Fibroblast of mammary gland (primary cell): ENCODE measurements at regions not wholly inside any gene's neighbourhood (a gene's known extent, or its start where the extent isn't known, plus 50 kb on each side); places are given as distances from the start of the nearest gene placed in this dataset.
A peak's percentile ranks its signal among the peaks of the same experiment; 100 is the strongest.
"Not testable (repeated sequence)": the region's sequence is repeated elsewhere in the genome, so short reads cannot be mapped to it uniquely, and the experiment has no call there.

Experiments
- DNase-seq: peaks from one replicate; pipeline ENCODE4 v3.0.0-alpha.2; 2010; ENCODE audit warnings: low read depth
- H3K4me3 ChIP-seq: 2 replicates; pipeline ENCODE4 v1.5.1; 2011; ENCODE audit warnings: low read depth, mild to moderate bottlenecking, low read length, moderate library complexity; ENCODE audit not compliant: control insufficient read depth
- TF ChIP-seq, protein P1 (sequence below): conservative IDR thresholded peaks from 2 replicates; pipeline ENCODE4 v1.5.1; 2011; ENCODE audit warnings: low read depth, low read length, inconsistent platforms; ENCODE audit not compliant: control insufficient read depth, insufficient read depth

GRCh38 chr2:40028792-40029488 lies 249.9 kb upstream of the THUMPD2 start:
- TF ChIP-seq, protein P1, sequence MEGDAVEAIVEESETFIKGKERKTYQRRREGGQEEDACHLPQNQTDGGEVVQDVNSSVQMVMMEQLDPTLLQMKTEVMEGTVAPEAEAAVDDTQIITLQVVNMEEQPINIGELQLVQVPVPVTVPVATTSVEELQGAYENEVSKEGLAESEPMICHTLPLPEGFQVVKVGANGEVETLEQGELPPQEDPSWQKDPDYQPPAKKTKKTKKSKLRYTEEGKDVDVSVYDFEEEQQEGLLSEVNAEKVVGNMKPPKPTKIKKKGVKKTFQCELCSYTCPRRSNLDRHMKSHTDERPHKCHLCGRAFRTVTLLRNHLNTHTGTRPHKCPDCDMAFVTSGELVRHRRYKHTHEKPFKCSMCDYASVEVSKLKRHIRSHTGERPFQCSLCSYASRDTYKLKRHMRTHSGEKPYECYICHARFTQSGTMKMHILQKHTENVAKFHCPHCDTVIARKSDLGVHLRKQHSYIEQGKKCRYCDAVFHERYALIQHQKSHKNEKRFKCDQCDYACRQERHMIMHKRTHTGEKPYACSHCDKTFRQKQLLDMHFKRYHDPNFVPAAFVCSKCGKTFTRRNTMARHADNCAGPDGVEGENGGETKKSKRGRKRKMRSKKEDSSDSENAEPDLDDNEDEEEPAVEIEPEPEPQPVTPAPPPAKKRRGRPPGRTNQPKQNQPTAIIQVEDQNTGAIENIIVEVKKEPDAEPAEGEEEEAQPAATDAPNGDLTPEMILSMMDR, result no peak
- DNase-seq, result no peak
- no peak overlapping the region for H3K4me3 ChIP-seq

GRCh38 chr2:40027968-40028367 lies 248.9 kb upstream of the THUMPD2 start:
- peak; percentile 86 for DNase-seq
- TF ChIP-seq, protein P1, result no peak
- H3K4me3 ChIP-seq, result no peak overlapping the region

GRCh38 chr2:40025276-40025675 lies 246.2 kb upstream of the THUMPD2 start:
- not testable (repeated sequence) for H3K4me3 ChIP-seq, DNase-seq

- no peak for DNase-seq
- TF ChIP-seq, protein P1, result no peak
- H3K4me3 ChIP-seq, result no peak overlapping the region
Measured at GRCh38 chr2:40020997-40021396, 241.9 kb upstream of the THUMPD2 start.

- TF ChIP-seq, protein P1, result no peak
- peak; percentile 49 for DNase-seq
Measured at GRCh38 chr2:40016151-40016885, 237.3 kb upstream of the THUMPD2 start.

GRCh38 chr2:40013962-40014361 lies 234.9 kb upstream of the THUMPD2 start:
- DNase-seq, H3K4me3 ChIP-seq: not testable (repeated sequence)

More at GRCh38 chr2:40016151-40016885, 237.3 kb upstream of the THUMPD2 start:
- H3K4me3 ChIP-seq, result no peak overlapping the region

- no peak overlapping the region for H3K4me3 ChIP-seq
- peak; percentile 40 for DNase-seq
- TF ChIP-seq, protein P1, result no peak
Measured at GRCh38 chr2:40004336-40004735, 225.3 kb upstream of the THUMPD2 start.

DNA sequence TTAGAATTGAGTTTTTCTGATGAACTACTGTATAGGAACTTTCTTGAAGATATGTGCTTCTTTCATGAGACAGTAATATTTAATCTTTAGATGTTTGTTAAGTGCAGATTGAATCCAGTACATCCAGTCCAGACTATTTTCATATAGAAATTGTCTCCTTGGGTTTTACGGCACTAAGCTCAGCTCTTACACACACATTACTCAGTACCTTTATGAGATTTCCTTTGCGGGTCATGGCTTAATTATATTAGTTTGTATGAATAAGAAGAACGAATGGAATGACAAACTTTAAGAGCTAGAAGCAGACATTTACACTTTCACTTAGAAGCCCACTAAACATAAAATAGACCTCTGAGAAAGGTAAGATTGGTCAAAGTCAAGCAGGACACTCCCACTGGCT lies 223.3 kb upstream of the THUMPD2 start:
- DNase-seq, result no peak
- TF ChIP-seq, protein P1, result no peak
- no peak overlapping the region for H3K4me3 ChIP-seq
